Gastroesophageal sphincter (tissue), 4 donors: ENCODE measurements at regions not wholly inside any gene's neighbourhood (a gene's known extent, or its start where the extent isn't known, plus 50 kb on each side); places are given as distances from the start of the nearest gene placed in this dataset.

Experiments used
- ATAC-seq: fragments of 150-250 bp; one replicate; pipeline ENCODE4 v1.9.1; 2016; ENCODE audit warnings: mild to moderate bottlenecking, moderate library complexity
- H3K27ac ChIP-seq, 4 donors: fragments of 200-600 bp; sonication (generic) in 3 of 4; 1 replicate in 3 of 4; 2 replicates in 1 of 4; pipeline ENCODE4 v1.5.1; 2016 to 2019
- H3K27me3 ChIP-seq: fragments of 200-600 bp; sonication (generic); one replicate; pipeline ENCODE4 v1.5.1; 2019
- H3K36me3 ChIP-seq, 2 donors: fragments of 200-600 bp; sonication (generic); one replicate each; pipeline ENCODE4 v1.5.1; 2019; ENCODE audit warnings: control low read depth in 1 of 2
- H3K4me1 ChIP-seq, 3 donors: fragments of 200-600 bp; sonication (generic); 1 replicate in 2 of 3; 2 replicates in 1 of 3; pipeline ENCODE4 v1.5.1; 2016 to 2019; ENCODE audit warnings: control low read depth in 2 of 3
- H3K4me3 ChIP-seq, 2 donors: fragments of 200-600 bp; sonication (generic); one replicate each; pipeline ENCODE4 v1.5.1; 2019; ENCODE audit warnings: mild to moderate bottlenecking in 1 of 2, moderate library complexity in 1 of 2
- H3K9me3 ChIP-seq, 3 donors: fragments of 200-600 bp; sonication (generic); one replicate each; pipeline ENCODE4 v1.5.1; 2017 to 2019; ENCODE audit warnings: control low read depth in 2 of 3
- EP300 ChIP-seq: sonication (generic); formaldehyde crosslinking; IDR thresholded peaks from one replicate; pipeline ENCODE4 v1.6.1; 2017; ENCODE audit warnings: antibody characterized with exemption, mild to moderate bottlenecking
- POLR2A ChIP-seq, 2 donors: fragments of 450-650 bp; IDR thresholded peaks; one replicate each; pipeline ENCODE4 v1.6.1; 2017; ENCODE audit warnings: antibody characterized with exemption in 2 of 2, mild to moderate bottlenecking in 2 of 2, moderate library complexity in 1 of 2
- POLR2AphosphoS5 ChIP-seq: sonication (generic); formaldehyde crosslinking; IDR thresholded peaks from one replicate; pipeline ENCODE4 v1.6.1; 2017; ENCODE audit warnings: antibody characterized with exemption
- WGBS, 2 donors: methylation state at CpG; one replicate each; pipeline ENCODE4 v1.1.5; 2018; ENCODE audit warnings: low coverage in 1 of 2; 5-methylcytosine and 5-hydroxymethylcytosine counted together
- TF ChIP-seq, protein P1 (sequence below), 4 experiments: fragments of 200-600 bp in 2 of 4; fragments of 450-650 bp in 2 of 4; sonication (generic) in 1 of 4; IDR thresholded peaks; one replicate each; pipeline ENCODE4 v1.5.1; 2017 to 2019; ENCODE audit warnings: antibody characterized with exemption in 4 of 4, mild to moderate bottlenecking in 2 of 4, moderate library complexity in 2 of 4

DNA sequence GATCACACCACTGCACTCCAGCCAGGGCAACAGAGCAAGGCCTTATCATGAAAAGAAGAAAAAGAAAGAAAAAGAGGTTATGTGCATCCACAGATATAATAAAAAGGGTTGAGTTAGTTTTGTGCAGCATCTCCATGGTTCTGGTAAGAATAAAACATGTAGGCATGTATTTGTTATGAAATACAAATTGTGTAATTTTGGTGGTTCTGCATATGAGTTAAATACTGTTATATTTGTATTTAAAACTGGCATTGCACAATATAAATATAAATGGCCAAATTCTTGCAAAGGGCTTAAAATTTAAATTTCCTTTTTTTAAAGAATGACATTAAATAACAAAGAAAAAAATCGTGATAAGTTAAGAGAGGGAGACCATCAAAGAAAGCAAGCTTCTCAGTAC is 159.1 kb upstream of the PREP start:
- TF ChIP-seq, protein P1, sequence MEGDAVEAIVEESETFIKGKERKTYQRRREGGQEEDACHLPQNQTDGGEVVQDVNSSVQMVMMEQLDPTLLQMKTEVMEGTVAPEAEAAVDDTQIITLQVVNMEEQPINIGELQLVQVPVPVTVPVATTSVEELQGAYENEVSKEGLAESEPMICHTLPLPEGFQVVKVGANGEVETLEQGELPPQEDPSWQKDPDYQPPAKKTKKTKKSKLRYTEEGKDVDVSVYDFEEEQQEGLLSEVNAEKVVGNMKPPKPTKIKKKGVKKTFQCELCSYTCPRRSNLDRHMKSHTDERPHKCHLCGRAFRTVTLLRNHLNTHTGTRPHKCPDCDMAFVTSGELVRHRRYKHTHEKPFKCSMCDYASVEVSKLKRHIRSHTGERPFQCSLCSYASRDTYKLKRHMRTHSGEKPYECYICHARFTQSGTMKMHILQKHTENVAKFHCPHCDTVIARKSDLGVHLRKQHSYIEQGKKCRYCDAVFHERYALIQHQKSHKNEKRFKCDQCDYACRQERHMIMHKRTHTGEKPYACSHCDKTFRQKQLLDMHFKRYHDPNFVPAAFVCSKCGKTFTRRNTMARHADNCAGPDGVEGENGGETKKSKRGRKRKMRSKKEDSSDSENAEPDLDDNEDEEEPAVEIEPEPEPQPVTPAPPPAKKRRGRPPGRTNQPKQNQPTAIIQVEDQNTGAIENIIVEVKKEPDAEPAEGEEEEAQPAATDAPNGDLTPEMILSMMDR (IDR thresholded peaks at IDR 0.05) = no peak
- TF ChIP-seq EP300 (no peak), POLR2A (IDR thresholded peaks at IDR 0.05) (no peak), POLR2AphosphoS5 (no peak)
- WGBS, 2 donors = 63 to 83% methylated on average over 1 of the region's 1 CpG
- Histone ChIP-seq H3K9me3 (peaks cover 0 to 5% (median 0%) of the 10 kb centered on the region in 3 donors), H3K27me3 (no peaks in the 10 kb centered on the region), H3K4me1 (no peaks in the 10 kb centered on the region), H3K36me3 (no peaks in the 10 kb centered on the region), H3K27ac (no peak overlapping the region), H3K4me3 (no peak overlapping the region)
- ATAC-seq = no peak

DNA sequence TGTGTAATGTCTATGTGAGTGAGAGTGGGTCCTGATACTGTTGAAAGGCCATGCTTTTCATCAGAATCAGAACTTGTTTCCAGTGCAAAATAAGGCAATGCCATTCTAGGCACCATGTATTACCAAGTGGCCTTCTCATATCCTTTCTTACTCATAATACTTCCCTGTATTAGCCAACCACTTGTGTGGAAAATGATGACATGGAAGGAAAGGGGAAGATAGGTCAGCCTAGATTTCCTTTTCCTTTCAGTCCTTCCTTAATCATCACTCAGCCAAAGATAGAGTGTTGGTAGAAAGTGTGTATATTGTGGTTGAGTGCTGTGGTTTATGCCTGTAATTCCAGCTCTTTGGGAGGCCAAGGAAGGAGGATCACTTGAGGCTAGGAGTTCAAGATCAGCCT is 158.6 kb upstream of the PREP start:
- H3K27ac ChIP-seq = no peak overlapping the region
- no peaks in the 10 kb centered on the region for H3K27me3 ChIP-seq
- no peak for ATAC-seq

DNA sequence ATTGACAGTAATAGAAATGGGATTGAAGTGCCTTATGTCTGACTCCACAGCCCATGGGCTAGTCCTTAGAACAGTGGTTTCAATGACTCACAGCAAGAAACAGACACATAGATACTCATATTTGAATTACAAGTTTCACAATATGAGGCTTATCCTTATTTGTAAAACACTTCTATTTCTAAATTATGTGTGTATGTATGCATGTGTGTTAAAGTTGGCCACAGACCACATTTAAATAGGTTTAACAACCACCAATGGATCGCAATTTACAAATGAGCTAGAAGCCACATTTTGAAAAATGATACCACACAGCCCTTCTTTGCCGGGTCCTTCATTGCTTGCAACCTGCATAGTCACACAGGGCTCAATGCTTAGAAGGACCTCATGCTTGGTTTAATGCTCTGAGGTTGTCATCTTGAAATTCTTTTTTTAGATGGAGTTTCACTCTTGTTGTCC is 157.8 kb upstream of the PREP start:
- H3K27me3 ChIP-seq = no peaks in the 10 kb centered on the region
- no peaks in the 10 kb centered on the region for H3K36me3 ChIP-seq
- no peak overlapping the region for H3K4me3 ChIP-seq
- H3K9me3 ChIP-seq = peaks cover 0 to 5% (median 0%) of the 10 kb centered on the region in 3 donors
- no peak overlapping the region for H3K27ac ChIP-seq
- no peaks in the 10 kb centered on the region for H3K4me1 ChIP-seq
- TF ChIP-seq, protein P1 (IDR thresholded peaks at IDR 0.05) = no peak
- TF ChIP-seq POLR2AphosphoS5 (no peak), EP300 (no peak), POLR2A (IDR thresholded peaks at IDR 0.05) (no peak)
- 93 to 100% methylated on average over 2 of the region's 2 CpGs for WGBS, 2 donors
- no peak for ATAC-seq

More for the DNA sequence above, 158.6 kb upstream of the PREP start:
- TF ChIP-seq POLR2AphosphoS5 = no peak
- TF ChIP-seq POLR2A (IDR thresholded peaks at IDR 0.05) = no peak
- TF ChIP-seq, protein P1 (IDR thresholded peaks at IDR 0.05) = no peak
- Histone ChIP-seq H3K4me1 (no peaks in the 10 kb centered on the region), H3K36me3 (no peaks in the 10 kb centered on the region), H3K9me3 (peaks cover 0 to 5% (median 0%) of the 10 kb centered on the region in 3 donors), H3K4me3 (no peak overlapping the region)

DNA sequence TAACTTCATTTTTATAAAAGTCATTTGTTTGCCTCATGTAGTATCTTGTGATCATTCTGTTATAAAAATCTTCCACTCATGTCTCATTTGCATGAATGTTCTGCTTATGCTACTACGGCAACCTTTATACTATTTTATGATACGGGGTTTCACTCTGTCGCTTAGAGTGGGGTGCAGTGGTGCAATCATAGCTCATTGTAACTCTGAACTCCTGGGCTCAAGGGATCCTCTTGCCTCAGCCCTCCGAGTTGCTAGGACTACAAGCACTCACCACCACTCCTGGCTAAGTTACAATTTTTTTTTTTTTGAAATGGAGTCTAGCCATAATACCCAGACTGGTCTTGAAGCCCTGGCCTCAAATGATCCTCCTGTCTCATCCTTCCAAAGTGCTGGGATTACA is 154.4 kb upstream of the PREP start:
- no peak for ATAC-seq
- no peaks in the 10 kb centered on the region for H3K27me3 ChIP-seq
- H3K4me1 ChIP-seq = no peaks in the 10 kb centered on the region
- H3K9me3 ChIP-seq = no peaks in the 10 kb centered on the region
- H3K27ac ChIP-seq = no peak overlapping the region
- H3K4me3 ChIP-seq = no peak overlapping the region
- 92 to 100% methylated on average over 4 of the region's 4 CpGs for WGBS, 2 donors
- H3K36me3 ChIP-seq = no peaks in the 10 kb centered on the region
- TF ChIP-seq, protein P1 (IDR thresholded peaks at IDR 0.05) = no peak
- no peak for TF ChIP-seq POLR2AphosphoS5
- TF ChIP-seq EP300 = no peak

DNA sequence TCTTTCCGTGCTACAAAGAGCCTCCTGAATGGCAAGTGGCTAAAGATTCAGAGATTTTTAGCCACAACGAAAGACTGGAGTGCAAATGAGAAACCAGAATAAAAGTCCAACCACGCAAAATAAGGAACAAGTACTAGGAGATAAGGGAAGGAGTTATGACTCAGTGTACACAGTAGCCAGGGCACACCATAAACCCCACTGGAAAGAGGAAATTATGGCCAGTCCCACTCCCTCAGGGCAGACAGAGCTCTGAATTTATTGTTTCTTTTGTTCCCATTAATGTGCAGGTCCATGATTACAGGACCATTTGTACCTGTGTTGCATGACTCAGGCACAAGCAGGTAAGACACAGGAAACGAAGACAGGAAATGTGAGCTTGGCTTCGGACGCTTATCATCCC is 150.3 kb upstream of the PREP start:
- TF ChIP-seq EP300 (no peak), POLR2AphosphoS5 (no peak), POLR2A (IDR thresholded peaks at IDR 0.05) (no peak)
- TF ChIP-seq, protein P1 (IDR thresholded peaks at IDR 0.05) = no peak
- 91 to 93% methylated on average over 5 to 6 of the region's 6 CpGs for WGBS, 2 donors
- Histone ChIP-seq H3K36me3 (no peaks in the 10 kb centered on the region), H3K4me3 (no peak overlapping the region), H3K9me3 (no peaks in the 10 kb centered on the region), H3K27me3 (no peaks in the 10 kb centered on the region), H3K4me1 (peaks cover 0 to 9% (median 6%) of the 10 kb centered on the region in 3 donors), H3K27ac (no peak overlapping the region)
- ATAC-seq = no peak
